HG03139 (cell line): ENCODE measurements at regions not wholly inside any gene's neighbourhood (a gene's known extent, or its start where the extent isn't known, plus 50 kb on each side); places are given as distances from the start of the nearest gene placed in this dataset.
A peak's percentile ranks its signal among the peaks of the same experiment; 100 is the strongest.

Source experiments
- ATAC-seq: cut with Tn5 transposase; IDR thresholded peaks from one replicate; pipeline ENCODE4 v1.9.1; 2021; ENCODE audit not compliant: unreplicated experiment

DNA sequence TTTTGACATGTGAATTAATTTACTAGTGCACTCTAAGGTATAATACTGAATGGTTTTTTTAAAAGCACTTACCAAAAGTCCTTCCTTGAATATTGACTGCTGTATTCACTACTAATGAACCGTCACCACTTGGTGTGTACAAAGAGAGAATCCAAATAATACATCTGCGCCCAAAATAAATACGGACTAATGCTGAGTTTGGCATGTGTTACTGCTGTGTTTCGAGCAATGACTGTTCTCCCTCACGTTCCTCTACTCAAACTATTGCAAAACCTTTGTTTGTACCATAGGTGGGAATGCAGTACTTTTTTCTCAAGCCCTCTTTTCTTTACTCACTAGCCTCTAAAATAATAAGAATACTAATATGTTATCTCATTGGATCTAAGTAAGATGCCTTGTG, 305.5 kb downstream of the QKI start:
- no peak for ATAC-seq

DNA sequence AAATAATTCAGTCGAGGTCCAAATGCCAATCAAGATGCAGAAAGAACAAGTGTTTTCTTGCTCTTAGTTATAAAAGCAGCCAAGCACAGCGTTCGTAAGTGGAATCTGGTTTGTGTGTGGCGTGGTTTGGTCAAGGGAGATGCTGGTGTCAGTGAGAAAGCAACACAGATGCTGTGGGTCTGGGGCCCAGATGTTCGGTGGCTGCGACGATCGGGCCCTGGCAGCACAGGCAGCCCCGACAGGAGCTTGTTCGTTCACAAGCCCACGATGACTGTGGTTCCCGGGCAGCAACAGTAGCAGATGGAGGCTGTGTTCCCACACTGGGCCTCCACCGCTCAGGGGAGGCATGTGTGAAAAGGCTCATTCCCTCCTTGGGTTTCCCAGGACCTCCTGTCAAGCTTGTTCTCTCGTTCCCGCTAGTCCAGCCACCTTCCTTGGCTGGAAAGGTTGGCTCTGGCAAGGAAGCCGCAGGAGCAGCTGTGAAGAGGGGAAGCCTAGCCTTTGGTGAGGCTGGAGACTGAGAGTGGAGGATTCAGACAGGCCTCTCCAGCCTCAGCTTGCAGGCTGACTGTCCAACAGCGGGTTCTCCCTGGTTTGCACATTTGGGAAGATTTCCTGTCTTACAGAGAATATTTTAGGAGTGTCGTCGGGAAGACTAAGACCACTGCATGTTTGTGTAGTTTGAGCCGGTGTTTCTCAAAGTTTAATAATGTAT, 304.7 kb downstream of the QKI start:
- ATAC-seq, result no peak

DNA sequence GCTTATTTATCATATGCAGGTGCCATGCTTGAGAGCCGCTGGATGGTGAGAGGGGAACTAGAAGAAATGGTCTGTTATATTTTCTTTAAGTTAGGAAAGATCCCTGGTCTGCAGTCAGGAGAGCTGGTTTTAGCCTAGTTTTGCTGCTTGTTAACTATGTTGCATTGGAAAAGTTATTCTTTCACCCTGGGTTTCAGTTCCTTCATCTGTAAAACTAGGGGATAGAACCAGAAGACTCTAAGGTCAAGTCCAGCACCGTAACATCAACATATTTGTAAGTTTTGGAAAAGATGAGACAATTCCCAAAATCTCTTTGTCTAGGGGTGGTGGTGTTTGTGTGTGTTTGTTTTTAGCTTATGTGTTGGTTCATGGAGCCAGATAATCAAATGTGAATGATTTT, 304.0 kb downstream of the QKI start:
- no peak for ATAC-seq

DNA sequence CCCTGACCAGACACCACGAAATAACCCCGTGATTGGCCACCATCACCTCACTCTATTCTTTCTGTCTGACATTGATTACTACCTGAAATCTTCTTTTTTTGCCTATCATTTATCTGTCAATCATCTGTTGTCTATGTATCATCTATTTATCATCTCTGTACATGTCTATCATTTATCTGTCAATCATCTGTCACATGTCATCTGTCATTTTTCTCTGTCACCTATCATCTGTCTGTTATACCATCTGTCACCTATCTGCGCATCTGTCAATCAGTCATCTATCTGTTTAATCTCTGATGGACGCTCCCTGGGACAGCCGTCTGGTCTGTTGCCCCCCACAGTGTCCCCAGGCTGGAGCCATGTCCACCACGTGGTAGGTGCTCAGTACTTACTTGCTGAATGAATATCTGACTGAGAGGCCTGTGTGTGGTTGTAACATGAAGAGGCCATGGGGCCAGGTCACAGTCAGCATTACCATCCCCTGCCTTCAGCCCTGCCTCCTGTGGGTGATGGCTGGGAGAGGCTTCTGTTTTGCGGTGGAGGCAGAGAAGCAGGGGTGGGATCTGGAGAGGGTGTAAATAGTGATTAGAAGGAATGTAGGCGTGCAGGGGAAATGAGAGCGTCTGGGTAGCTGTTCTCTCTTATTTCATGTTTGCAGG, 302.7 kb downstream of the QKI start:
- ATAC-seq, result no peak

DNA sequence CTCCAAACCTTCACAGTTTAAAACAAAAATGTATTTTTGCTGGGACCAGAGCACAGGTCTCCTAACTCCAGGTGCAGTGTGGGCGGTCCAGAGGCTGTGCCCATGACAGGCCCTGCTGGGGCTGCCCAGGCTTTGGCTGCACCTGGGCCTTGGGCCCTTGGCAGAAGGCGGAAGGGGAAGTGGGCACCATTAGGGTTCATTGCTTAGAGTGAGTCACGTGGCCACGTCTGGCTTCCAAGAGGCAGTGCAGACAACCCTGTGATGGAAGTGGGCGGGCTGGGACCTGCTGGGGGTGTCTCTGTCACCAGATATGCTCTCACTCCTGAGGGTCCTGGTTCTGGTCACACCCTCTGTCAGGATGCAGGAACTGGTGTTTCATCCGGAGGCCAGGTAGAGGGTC, 302.2 kb downstream of the QKI start:
- ATAC-seq, result no peak

DNA sequence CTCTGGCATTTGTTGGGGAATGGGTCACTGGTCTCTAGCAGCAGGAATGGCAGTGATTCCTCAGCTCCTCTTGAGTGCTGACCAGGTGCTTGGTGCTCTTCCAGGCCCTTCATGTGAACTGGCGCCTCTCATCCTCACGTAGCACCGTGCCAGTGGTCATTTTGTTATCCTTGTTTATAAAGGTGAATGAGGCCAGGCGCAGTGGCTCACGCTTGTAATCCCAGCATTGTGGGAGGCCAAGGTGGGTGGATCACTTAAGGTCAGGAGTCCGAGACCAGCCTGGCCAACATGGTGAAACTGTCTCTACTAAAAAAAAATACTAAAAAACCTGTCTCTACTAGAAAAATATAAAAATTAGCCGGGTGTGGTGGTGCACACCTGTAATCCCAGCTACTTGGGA, 301.3 kb downstream of the QKI start:
- ATAC-seq, result no peak

DNA sequence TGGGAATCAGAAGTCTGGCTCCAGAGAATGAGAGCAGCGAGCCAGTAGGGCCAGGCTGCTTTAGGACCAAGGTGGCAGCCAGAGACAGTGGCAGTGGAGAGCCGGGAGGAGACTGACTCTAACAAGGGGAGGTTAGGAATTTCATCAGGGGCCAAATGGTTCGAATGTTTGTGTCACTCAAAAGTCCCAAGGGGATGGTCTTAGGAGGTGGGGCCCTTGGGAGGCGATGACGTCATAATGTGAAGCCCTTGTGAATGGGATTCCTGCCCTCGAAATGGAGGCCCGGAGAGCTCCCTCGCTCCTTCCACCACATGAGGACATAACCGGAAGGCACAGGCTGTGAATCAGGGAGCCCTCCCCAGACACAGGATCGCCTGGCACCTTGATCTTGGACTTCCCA, 299.7 kb downstream of the QKI start:
- ATAC-seq, result no peak

DNA sequence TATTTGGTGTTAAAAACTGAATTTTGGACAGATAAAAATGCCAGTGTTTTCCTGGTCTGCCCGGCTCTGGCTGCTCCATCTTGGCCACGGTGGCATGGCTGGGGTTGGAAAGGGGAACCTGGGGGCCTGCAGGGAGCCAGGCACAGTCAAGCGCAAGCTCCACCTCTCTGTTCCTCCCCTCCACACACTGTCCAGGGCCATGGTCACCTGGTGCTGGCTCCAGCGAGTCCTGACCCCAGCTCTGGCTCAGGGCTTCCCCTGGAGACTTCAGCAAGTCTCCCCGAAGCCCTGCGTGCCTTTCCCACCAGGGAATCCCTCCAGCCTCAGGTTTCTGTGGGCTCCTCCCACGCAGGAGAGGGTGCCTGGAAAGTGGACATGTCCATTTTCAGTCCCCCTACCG, 298.5 kb downstream of the QKI start:
- ATAC-seq, result no peak

DNA sequence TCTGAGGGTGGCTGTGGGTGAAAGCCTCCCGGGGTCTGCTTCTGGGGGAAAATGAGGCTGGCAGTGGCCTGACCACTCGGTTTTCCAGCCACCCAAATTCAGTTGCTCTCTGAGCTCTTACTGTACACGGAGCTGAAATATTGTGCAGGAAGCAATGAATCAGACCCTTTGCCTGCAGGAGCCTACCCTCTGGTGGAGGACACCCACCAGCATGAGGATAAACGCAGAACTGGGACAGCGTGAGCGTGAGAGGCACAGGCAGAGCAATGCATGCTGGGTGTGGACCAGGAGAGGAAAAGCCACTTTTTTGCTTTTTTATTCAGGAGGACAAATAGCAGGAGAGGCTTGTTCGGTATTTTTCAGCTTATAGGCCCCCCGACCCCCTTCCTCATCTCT, 298.0 kb downstream of the QKI start:
- ATAC-seq, result no peak

DNA sequence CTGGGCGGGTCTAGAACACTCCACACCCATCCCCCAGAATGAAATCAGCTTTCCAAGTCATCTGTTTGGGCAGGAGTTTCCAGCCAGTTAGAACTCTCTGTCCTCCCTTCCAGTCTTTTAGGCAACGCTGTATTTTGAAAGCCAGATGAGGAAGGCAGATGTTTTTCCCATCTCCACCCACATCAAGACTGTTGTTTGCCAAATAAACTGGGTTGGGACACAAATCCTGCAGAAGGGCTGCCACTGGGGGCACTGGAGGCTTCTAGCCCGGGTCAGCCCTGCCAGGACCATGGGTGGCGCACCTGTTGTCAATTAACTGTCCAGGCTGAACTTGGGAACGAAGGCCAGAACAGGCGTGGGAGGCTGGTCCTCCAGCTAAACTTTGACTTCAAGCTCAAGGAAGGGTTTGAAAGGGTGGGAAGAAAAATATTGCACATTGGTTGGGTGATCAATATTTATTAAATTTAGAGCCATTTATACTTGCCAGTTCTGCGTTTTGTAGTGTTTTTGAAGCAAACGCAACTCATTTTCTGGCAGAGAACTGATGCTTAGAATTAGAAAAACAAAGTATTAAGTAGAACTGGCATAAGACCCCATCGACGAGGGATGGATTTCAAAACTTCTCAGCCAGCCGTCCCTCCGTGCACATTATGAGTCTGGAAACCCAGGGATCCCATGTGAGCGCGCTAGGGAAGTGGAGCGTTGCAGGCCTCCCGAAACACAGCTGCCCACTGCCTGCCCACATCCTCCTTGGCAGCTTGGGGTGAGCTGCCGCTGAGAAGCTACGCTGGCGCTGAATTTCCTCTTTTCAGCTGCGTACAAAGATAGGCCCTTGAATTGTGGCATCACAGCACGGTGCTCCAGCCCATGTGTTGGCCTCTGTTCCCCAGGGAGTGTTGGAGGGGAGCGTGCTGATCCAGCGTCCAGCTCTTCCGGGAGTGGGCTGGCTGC, 297.4 kb downstream of the QKI start:
- ATAC-seq, result peak; percentile 42

DNA sequence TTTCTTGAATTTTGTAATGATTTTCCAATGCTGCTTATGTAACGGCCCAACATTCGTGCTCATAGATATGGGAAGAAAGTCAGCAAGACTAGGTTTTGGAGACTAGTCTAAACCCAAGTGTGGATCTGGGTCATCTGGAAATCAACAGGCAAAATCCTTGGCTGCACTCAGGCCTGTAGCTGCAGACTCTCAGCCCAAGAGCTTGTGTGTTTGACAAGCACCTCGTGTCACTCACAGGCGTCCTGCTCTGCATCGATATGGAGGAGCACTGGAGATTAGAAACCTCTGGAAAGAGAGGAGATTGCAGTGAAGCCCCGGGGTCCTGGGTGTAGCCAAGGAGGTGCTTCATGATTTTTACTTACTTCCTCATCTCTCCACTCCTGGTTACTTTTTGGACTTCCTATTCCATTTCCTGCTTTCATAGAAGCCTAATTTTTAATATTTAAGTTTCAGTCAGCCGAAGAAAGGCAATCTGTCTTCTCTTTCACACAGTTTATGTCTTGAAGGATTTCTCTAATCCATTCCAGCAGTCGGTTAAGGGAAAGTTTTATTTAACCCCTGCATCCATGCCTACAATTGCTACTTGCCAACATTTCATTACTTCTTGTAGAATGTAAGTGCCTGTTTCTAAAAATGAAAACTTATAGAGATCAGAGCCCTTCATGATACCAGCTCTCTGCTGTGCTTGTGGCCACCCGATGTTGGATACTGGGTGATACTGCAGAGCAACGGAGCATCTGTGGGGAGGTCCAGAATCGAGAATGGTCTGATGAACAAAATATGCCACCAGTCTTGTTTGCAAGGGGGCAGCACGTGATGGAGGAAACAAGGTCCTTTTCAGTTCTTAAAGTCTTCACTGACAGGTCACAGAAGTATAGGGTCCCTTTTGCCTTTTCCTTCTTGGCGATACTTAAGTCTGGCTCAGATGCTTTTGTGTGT, 296.3 kb downstream of the QKI start:
- no peak for ATAC-seq

DNA sequence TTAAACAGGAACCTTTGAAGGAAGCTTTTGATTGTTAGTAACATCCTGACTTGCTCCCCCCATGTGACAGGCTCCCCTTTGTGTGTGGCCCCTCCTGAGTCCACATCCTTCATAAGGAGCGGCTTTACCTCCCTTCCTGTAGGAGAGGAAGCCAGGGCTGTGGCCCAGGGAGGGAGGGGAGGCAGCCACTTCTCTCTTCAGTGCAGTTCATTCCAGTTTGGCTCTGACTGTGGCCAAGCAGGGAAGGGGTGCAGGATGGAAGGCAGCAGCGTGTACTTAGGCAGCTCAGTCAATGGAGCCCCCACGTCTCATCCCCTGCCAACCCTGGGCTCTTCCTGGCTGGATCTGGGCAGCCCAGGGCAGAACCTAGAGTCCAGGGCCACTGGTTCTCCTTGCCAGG, 295.2 kb downstream of the QKI start:
- ATAC-seq, result no peak

DNA sequence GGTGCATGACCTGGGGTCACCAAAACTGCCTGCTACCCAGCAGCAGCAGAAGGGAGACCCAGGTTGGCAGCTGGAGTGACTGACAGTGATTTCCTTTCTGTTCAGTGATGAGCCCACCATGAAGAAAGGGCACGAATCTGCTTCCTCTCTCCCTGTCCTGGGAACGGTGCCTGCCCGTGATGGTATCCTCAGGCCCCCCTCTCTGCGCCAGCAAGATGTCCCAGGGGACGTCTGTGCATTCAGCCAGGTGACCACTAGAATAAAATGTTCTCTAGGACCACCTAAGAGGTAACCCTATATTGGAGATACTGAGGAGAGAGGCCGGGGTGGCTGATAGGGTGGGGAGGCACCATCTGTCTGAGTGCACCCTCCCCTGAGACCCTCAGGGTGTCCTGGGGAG, 294.7 kb downstream of the QKI start:
- ATAC-seq, result no peak

DNA sequence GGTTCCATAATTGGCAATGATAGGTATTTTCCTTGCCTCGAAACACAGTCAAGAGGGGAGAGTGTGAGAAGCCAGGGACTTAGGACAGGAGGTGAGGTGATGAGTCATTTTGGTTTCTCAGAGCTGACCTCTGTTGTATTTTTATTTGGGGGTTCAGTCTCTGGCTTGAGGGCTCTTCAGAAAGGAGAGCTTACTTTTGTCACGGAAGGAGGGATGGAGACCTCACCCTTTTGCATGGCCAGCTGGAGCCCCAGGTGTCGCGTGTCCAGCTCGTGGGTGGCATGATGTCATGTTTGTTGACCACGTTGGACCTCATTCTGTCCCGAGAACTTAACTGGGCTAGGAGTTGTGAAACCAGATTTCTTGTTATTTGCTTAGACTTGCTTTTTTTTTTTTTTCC, 293.9 kb downstream of the QKI start:
- ATAC-seq, result peak; percentile 35

DNA sequence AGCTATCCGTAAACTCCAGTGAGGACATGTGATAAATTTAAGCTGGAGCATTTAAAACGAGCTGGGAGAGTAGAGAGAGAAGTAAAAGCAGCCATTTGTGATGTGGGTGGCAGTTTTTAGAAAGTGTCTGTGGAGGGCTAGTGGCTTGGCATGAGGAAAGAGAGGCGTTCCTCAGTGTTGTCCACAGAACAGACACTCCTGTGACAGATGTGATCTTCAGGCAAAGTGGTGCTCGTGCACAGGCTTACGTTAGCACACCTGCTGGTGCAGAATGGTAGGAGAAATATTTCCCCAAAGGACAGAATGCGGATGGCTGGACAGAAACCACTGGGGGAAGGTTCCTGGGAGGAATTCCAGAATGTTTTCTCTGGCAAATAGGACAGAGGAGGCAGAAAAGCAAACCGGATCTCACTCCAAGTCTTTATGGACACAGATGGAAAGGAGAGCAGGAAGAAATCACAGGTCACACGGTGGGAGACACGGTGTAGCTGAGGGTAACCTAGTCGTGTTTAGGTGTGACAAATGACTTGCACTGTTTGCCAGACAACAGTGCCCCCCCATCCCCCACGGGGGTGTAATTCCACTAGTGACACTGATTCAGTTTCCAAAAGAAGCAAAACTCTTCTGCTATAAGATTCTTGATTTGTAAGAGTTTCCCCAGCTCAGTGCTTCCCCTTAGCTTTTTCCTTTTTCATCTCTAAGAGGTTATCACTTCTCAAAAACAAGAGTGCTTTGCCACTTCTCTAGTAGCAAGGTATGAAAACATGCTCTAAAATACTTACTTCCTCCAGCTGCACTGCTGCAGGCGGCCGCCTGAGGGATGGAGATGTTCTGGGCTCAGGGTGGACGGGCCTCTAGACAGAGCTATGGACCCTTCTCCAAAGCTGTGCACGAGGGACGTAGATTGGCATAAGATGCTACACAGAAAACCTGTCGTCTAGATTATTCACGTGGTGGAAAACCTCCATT, 293.2 kb downstream of the QKI start:
- ATAC-seq, result peak; percentile 38

DNA sequence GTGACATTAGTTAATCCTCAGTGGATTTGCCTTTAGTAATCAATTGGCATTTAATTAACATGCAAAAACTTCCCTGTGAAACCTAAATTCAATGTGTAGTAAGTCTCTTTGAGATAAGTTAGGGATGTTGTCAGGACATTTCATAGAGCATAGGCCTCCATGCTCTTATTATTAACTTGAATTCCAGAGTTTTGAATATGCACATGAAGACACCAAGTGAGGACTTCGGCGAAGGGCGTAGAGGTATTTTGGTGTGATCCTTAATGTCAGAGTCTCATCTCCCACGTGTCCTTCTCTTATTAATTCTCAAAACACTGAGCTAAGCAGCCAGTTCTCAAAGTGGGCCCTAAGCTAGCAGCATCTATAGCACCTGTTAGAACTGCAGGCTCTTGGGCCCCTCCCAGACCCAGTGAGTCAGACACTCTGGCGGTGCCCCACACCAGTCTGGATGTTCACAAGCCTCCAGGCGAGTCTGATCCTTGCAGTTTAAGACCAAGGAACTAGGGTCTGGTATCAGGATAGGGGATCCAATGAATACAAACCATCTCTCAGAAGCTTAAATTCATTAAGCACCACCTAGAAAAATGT, 292.1 kb downstream of the QKI start:
- ATAC-seq, result no peak

DNA sequence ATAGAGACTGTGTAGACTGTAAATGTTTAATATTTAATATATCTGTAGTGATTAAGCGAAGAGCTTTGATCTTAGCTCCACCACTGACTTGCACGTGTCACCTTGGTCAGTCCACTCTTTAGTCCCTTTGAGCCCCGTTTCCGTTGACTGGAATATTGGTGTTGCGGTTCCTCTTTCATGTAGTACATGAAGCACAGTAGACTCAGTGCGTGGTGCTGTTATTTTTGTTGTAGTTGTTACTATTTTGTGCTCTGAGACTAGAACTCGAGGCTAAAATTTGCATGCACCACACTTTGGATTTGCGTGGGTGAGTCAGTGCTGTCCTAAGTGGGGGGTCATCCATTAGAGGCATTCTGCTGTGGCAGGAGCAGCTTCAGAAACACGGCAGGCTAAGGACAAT, 291.4 kb downstream of the QKI start:
- ATAC-seq, result peak; percentile 49

DNA sequence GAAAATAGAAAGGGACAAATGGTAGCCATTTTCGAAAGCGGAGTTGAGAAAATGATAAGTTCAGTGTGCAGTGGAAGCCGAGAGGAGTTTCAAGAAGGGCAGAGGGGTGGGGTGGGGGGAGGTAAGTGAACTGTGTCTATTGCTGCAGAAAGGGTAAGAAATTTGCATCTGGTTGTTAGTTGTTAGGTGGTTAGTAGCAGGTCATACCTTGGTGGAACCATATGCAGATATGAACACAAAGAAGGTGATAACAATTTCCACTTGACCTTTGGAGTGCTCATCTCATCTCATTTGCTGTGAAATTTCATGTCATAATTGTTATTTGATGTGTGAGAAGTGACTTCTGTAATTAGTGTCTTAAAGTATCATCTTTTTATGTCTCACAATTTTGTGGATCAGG, 288.2 kb downstream of the QKI start:
- no peak for ATAC-seq

DNA sequence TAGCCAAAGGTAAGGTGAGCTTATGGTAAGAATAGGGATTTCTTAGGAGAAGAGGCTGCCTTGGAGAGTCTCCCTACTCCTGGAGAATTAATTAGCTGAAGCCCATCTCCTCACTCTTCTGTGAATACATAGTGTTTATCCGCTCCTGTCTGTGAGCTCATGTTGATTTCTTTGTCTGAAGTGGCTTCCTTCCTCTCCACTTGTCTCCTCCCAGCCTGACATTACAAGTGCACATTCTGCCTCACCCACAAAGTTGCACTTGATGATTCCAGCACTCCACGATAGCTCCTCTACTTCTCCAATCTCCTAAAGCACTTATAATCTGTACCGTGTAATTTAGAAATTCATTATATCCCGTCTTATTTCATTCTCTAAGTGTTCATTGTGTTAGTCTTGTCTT, 287.2 kb downstream of the QKI start:
- no peak for ATAC-seq
